H1 (cell line): ENCODE measurements at regions not wholly inside any gene's neighbourhood (a gene's known extent, or its start where the extent isn't known, plus 50 kb on each side); places are given as distances from the start of the nearest gene placed in this dataset.
"Not testable (repeated sequence)": the region's sequence is repeated elsewhere in the genome, so short reads cannot be mapped to it uniquely, and the experiment has no call there.

ENCODE experiments used
- CTCF ChIA-PET: fragments of 300-600 bp; sonication (Branson Sonifier 250); formaldehyde crosslinking; loops from one replicate; lab custom pipeline; 2021; ENCODE audit not compliant: partially characterized antibody; lab: Charles Lee
- POLR2A ChIA-PET: fragments of 300-600 bp; sonication (Branson Sonifier 250); formaldehyde crosslinking; loops from one replicate; lab custom pipeline; 2021; ENCODE audit warnings: inconsistent platforms; ENCODE audit not compliant: partially characterized antibody; lab: Charles Lee
- DNase-seq, 2 experiments: peaks; one replicate each; pipeline versions ENCODE4 v3.0.0 to v3.0.0-alpha.2; 2010 to 2022; ENCODE audit warnings: low spot score in 2 of 2, low read depth in 1 of 2, mixed read lengths in 1 of 2
- FAIRE-seq: peaks from 2 replicates; lab custom pipeline; 2011; peaks lifted over from hg19 to GRCh38; lab: Jason Lieb, UNC
- H2AFZ ChIP-seq: 2 replicates; pipeline ENCODE4 v1.8.1; 2012; ENCODE audit warnings: low read length, inconsistent platforms
- H2AK5ac ChIP-seq: 2 replicates; pipeline ENCODE4 v1.6.1; 2013; ENCODE audit warnings: low read depth, low read length
- H2BK120ac ChIP-seq: replicated peaks from 2 replicates; pipeline ENCODE3; 2013; ENCODE audit warnings: low read depth, low read length, inconsistent platforms
- H2BK12ac ChIP-seq: 2 replicates; pipeline ENCODE4 v1.6.1; 2013; ENCODE audit warnings: low read depth, low read length
- H2BK15ac ChIP-seq: 2 replicates; pipeline ENCODE4 v1.6.1; 2013; ENCODE audit warnings: low read length
- H2BK20ac ChIP-seq: 2 replicates; pipeline ENCODE4 v1.6.1; 2013; ENCODE audit warnings: low read length
- H2BK5ac ChIP-seq: 2 replicates; pipeline ENCODE4 v1.6.1; 2013; ENCODE audit warnings: low read depth, low read length
- H3K14ac ChIP-seq: 2 replicates; pipeline ENCODE4 v1.6.1; 2013; ENCODE audit warnings: inconsistent platforms; ENCODE audit not compliant: insufficient read length
- H3K18ac ChIP-seq: 2 replicates; pipeline ENCODE4 v1.6.1; 2013; ENCODE audit warnings: low read length; ENCODE audit errors: extremely low read depth
- H3K23ac ChIP-seq: 2 replicates; pipeline ENCODE4 v1.6.1; 2013; ENCODE audit warnings: inconsistent platforms; ENCODE audit not compliant: insufficient read length
- H3K23me2 ChIP-seq: 2 replicates; pipeline ENCODE4 v1.6.1; 2013; ENCODE audit warnings: low read depth, low read length
- H3K27ac ChIP-seq: 2 replicates; pipeline ENCODE4 v1.6.1; 2011; ENCODE audit warnings: low read depth, low read length, inconsistent platforms
- H3K27me3 ChIP-seq, 4 experiments: replicated peaks in 1 of 4; 1 replicate in 1 of 4; 2 replicates in 3 of 4; pipeline versions ENCODE4 v1.6.1 to v1.8.1; 2011 to 2013; ENCODE audit warnings: low read length in 3 of 4, mild to moderate bottlenecking in 3 of 4, inconsistent platforms in 2 of 4, mixed read lengths in 2 of 4, moderate library complexity in 1 of 4; ENCODE audit not compliant: control insufficient read depth in 3 of 4, insufficient read depth in 3 of 4; ENCODE audit errors: extremely low read depth in 1 of 4
- H3K36me3 ChIP-seq, 4 experiments: 2 replicates each; pipeline versions ENCODE4 v1.6.1 to v1.8.1; 2011 to 2013; ENCODE audit warnings: mild to moderate bottlenecking in 4 of 4, low read length in 3 of 4, moderate library complexity in 2 of 4, control low read depth in 1 of 4, inconsistent platforms in 1 of 4; ENCODE audit not compliant: insufficient read depth in 4 of 4, control insufficient read depth in 2 of 4
- H3K4ac ChIP-seq: replicated peaks from 2 replicates; pipeline ENCODE3; 2013; ENCODE audit warnings: low read length, low read depth, mixed read lengths, inconsistent platforms; ENCODE audit not compliant: insufficient read length
- H3K4me1 ChIP-seq, 4 experiments: replicated peaks in 1 of 4; 1 replicate in 1 of 4; 2 replicates in 3 of 4; pipeline versions ENCODE4 v1.6.1 to v1.8.1; 2011 to 2013; ENCODE audit warnings: low read length in 3 of 4, inconsistent platforms in 2 of 4, mixed read lengths in 1 of 4; ENCODE audit not compliant: insufficient read depth in 4 of 4, control insufficient read depth in 3 of 4
- H3K4me2 ChIP-seq, 2 experiments: 2 replicates each; pipeline versions ENCODE4 v1.6.1 to v1.8.1; 2011 to 2013; ENCODE audit warnings: low read depth in 2 of 2, low read length in 2 of 2, control low read depth in 1 of 2, inconsistent platforms in 1 of 2, mild to moderate bottlenecking in 1 of 2; ENCODE audit not compliant: insufficient read depth in 1 of 2
- H3K4me3 ChIP-seq, 4 experiments: fragments of 200-600, 300-600 bp in 1 of 4; sonication (generic), shearing (Covaris generic), sonication (Bioruptor Twin) in 1 of 4; 2 replicates each; pipeline versions ENCODE4 v1.5.1 to v1.8.1; 2011 to 2016; ENCODE audit warnings: low read length in 4 of 4, low read depth in 3 of 4, control low read depth in 2 of 4, inconsistent platforms in 2 of 4, mild to moderate bottlenecking in 2 of 4, mixed read lengths in 1 of 4, moderate library complexity in 1 of 4; ENCODE audit not compliant: insufficient read depth in 2 of 4; ENCODE audit errors: extremely low read depth in 1 of 4
- H3K56ac ChIP-seq: replicated peaks from 2 replicates; pipeline ENCODE3; 2013; ENCODE audit warnings: low read depth, mild to moderate bottlenecking, mixed read lengths, low read length, inconsistent platforms; ENCODE audit not compliant: insufficient read length
- H3K79me1 ChIP-seq: 2 replicates; pipeline ENCODE4 v1.6.1; 2013; ENCODE audit warnings: low read depth, low read length, control low read depth
- H3K79me2 ChIP-seq, 2 experiments: 2 replicates each; pipeline versions ENCODE4 v1.6.1 to v1.8.1; 2012 to 2013; ENCODE audit warnings: low read length in 2 of 2, mild to moderate bottlenecking in 2 of 2, inconsistent platforms in 1 of 2; ENCODE audit not compliant: insufficient read depth in 2 of 2, control insufficient read depth in 1 of 2
- H3K9ac ChIP-seq, 4 experiments: replicated peaks in 1 of 4; 1 replicate in 1 of 4; 2 replicates in 3 of 4; pipeline versions ENCODE4 v1.6.1 to v1.8.1; 2011 to 2013; ENCODE audit warnings: low read depth in 3 of 4, low read length in 3 of 4, control low read depth in 2 of 4, mild to moderate bottlenecking in 2 of 4, moderate library complexity in 2 of 4, inconsistent platforms in 1 of 4; ENCODE audit errors: extremely low read depth in 1 of 4
- H3K9me3 ChIP-seq, 2 experiments: 2 replicates each; pipeline versions ENCODE4 v1.6.1 to v1.8.1; 2012 to 2013; ENCODE audit warnings: mild to moderate bottlenecking in 2 of 2, moderate library complexity in 2 of 2, control low read depth in 1 of 2, inconsistent platforms in 1 of 2, low read depth in 1 of 2, low read length in 1 of 2, mixed read lengths in 1 of 2; ENCODE audit not compliant: insufficient read depth in 2 of 2
- H4K20me1 ChIP-seq, 2 experiments: replicated peaks in 1 of 2; 2 replicates each; pipeline versions ENCODE3 to v1.8.1; 2011 to 2013; ENCODE audit warnings: inconsistent platforms in 2 of 2, low read length in 2 of 2, mild to moderate bottlenecking in 1 of 2; ENCODE audit not compliant: insufficient read depth in 2 of 2, control insufficient read depth in 1 of 2
- H4K5ac ChIP-seq: 2 replicates; pipeline ENCODE4 v1.6.1; 2013; ENCODE audit warnings: low read length, low read depth, mixed read lengths, inconsistent platforms; ENCODE audit not compliant: insufficient read length
- H4K8ac ChIP-seq: 2 replicates; pipeline ENCODE4 v1.8.0; 2013; ENCODE audit warnings: mild to moderate bottlenecking, moderate library complexity, low read length, inconsistent platforms; ENCODE audit not compliant: insufficient read depth; ENCODE audit errors: extremely low read depth
- H4K91ac ChIP-seq: replicated peaks from 2 replicates; pipeline ENCODE3; 2013; ENCODE audit warnings: low read length, mixed read lengths, inconsistent platforms; ENCODE audit not compliant: insufficient read length
- WGBS, 2 experiments: shearing (Covaris generic) in 1 of 2; methylation state at CpG; one replicate each; pipeline versions ENCODE4 v1.1.6 to v1.1.7; 2013 to 2015; ENCODE audit warnings: low lambda C conversion rate in 2 of 2, mixed read lengths in 2 of 2, inconsistent platforms in 1 of 2, low coverage in 1 of 2, missing lambda C conversion rate in 1 of 2; ENCODE audit not compliant: insufficient replicate concordance in 2 of 2, insufficient coverage in 1 of 2, insufficient read length in 1 of 2; ENCODE audit errors: extremely low coverage in 1 of 2, missing lambda C conversion rate in 1 of 2; 5-methylcytosine and 5-hydroxymethylcytosine counted together

- WGBS, 2 experiments = 89% methylated on average over 2 of the region's 4 CpGs; no CpG with 5 or more reads in 1 of the 2 experiments
- DNase-seq, H3K56ac ChIP-seq, H3K18ac ChIP-seq, H4K20me1 ChIP-seq, H3K36me3 ChIP-seq, H2AK5ac ChIP-seq, H3K4me1 ChIP-seq, H3K14ac ChIP-seq, H3K27ac ChIP-seq, H2BK120ac ChIP-seq, H2BK5ac ChIP-seq, H4K5ac ChIP-seq, H3K79me1 ChIP-seq, H3K27me3 ChIP-seq, FAIRE-seq, H2AFZ ChIP-seq, POLR2A ChIA-PET, H3K4me3 ChIP-seq, H3K23ac ChIP-seq, H3K9me3 ChIP-seq, H3K79me2 ChIP-seq, H3K9ac ChIP-seq, H3K4ac ChIP-seq, H2BK12ac ChIP-seq, H3K23me2 ChIP-seq, H2BK20ac ChIP-seq, H4K8ac ChIP-seq, H3K4me2 ChIP-seq, H2BK15ac ChIP-seq, H4K91ac ChIP-seq, CTCF ChIA-PET: not testable (repeated sequence)
Measured at GRCh38 chr16:11420067-11420466, 74.8 kb downstream of the RMI2 start.
